NOMO-1 treated with DMSO at 0.1 percent for 48 hours (cell line): ENCODE measurements at regions not wholly inside any gene's neighbourhood (a gene's known extent, or its start where the extent isn't known, plus 50 kb on each side); places are given as distances from the start of the nearest gene placed in this dataset.
"Not testable (repeated sequence)": the region's sequence is repeated elsewhere in the genome, so short reads cannot be mapped to it uniquely, and the experiment has no call there.

ENCODE experiments used
- DNase-seq: peaks from one replicate; lab custom pipeline; 2025; ENCODE audit not compliant: unreplicated experiment; lab: John Stamatoyannopoulos, UW

DNA sequence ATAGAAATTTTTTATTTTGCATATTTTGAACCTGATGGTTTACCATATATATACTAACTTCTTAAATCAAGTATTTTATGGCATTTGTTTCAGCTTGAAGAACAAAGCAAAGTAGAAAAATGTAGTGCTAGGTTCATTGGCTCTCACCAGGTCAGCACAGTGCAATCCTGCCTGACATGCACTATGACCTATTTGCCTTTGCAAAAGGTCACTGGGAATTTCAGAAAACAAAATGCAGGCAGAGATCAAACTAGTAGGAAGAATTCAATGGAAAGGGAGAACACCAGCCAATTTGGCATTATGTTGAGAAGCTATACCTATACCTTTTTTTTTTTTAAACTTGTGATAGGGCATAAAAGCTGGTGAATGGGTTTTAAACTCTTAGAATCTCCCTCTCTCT is 329.8 kb upstream of the SGO1 start:
- DNase-seq, result no peak

DNA sequence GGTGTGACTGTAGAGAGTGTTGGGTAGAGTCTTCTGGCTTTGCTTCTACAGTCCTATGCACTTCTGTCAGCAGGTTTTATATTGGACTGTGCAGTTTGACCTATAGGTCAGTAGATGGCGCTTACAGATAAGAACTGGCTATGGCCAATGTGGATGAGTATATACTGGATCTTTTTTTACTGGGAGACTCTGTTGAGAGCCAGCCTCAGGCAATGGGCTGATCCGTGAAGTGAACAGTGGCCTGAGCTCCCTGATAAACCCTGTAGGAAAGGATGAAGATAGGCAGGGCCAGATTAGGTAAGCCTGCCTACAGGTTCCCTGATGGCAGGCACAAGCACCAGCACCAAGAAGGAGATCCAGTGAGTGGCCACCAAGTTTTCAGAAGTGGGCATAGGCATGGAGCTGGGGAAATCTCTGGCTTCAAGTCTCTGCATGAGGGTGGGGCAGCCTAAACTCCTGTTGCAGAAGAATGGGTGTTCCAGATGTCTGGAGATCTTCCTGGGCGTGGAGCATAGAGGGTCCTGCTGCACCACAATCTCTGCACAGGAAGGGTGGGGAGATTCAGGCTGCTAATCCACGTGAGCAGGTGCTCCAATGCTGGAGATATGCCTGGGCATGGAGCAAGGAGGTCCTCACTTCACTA is 326.0 kb upstream of the SGO1 start:
- DNase-seq, result peak; percentile 8

DNA sequence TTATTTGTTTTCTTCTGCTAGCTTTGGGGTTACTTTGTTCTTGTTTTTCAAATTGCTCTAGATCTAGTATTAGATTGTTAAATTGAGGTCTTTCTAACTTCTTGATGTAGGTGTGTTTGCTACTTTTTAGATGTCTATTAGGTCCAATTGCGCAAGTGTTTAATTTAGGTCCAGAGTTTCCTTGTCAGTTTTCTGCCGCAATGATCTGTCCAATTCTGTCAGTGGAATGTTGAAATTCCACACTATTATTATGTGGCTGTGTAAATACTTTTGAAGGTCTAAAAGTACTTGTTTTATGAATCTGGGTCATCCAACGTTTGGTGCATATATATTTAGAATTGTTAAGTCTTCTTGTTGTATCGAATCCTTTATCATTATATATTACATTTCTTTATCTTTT is 324.4 kb upstream of the SGO1 start:
- DNase-seq, result no peak

GRCh38 chr3:20503394-20504082 is 317.5 kb upstream of the SGO1 start:
- DNase-seq, result no peak

DNA sequence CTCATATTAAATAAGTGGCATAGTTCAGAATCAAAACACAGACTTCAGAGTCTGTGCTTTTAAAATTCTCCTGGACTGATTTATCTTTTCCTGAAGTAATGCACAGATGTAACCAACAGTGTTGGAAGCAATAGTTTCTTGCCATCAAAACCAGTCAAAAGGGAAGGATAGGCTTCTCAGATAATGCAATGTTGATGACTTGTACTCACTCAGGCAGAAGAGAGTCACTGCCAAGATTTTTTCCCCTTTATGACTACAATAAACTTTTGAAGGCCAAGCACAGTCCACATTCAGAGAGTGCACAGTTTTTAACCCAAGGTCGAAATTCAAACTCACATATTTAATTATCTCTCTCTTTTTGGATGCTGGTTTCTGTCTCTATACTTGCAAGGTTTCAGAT is 305.0 kb upstream of the SGO1 start:
- DNase-seq, result no peak

DNA sequence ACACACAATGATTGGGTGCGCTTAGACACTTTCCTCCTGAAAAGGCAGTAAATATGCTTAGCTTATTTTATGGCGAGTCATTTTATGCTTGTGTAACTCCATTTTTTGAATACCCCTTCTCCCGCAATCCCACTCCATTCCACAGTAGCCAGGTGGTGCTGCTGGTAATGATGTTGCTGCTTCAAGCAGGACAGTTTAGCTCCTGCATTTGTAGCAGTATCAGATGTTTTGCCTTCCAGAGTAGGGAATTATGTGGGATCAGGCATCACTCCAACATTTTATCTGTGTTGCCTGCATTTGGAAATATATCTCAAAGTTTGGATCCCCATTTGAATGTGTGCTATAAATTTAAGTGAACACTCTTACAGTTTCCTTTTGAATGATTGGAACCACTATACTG is 302.1 kb upstream of the SGO1 start:
- DNase-seq, result no peak

DNA sequence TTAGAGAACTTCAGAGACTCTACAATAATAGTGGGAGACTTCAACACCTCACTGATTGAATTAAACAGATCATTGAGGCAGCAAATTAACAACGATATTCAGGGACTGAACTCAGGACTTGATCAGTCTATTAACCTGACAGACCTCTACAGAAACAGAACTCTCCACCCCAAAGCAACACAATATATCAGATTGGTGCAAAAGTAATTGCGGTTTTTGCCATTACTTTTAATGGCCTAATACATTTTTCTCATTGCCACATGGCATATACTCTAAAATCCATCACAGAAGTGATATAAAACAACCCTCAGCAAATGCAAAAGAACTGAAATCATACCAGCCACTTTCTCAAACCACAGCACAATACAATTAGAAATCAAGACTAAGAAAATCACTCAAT is 298.1 kb upstream of the SGO1 start:
- DNase-seq, result no peak

DNA sequence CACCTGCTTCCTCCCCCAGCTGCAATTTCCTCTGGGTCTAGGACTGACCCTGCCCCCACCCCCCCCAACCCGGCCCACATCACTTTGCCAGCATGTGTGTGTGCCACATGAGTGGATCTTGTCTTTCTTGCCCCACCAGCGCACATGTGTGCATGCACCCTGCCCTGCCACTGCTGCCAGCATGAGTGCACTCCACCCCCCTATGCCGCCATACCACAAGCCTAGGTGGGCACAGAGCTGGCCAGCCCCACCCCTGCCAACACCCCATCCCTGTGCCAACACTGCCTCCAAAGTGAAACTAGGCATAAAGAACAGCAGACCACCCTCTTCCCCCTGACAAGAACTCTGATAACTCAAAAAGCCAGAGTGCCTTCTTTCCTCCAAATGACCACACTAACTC is 296.3 kb upstream of the SGO1 start:
- DNase-seq, result no peak

DNA sequence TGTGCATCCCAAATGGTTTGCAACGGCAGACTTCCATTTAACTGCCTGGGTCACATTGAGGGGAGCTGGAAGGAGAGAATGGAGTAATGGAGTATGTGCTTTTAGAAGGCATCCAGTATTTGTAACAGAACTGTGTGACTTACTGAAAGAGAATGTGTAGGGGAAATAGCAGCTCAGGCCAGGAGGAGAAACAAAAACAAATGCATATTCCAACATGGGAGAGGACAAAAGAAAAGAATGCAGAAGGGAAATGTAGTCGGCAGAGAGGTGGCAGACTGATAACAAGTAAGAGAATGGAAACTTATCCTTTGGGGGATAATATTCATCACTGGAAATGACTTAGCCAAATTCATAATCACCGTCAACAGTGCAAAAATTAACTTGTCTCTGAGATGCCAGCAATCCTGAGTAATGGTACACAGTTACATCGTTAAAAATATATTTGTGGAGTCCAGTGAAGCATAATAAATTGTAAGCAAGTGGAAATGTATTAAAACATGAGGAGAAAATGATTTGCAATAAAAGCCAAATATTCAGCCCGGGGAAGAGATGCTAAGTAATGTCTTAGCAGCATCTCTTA is 294.9 kb upstream of the SGO1 start:
- no peak for DNase-seq

- no peak for DNase-seq
Observed at GRCh38 chr3:20478436-20478835, 292.4 kb upstream of the SGO1 start.

DNA sequence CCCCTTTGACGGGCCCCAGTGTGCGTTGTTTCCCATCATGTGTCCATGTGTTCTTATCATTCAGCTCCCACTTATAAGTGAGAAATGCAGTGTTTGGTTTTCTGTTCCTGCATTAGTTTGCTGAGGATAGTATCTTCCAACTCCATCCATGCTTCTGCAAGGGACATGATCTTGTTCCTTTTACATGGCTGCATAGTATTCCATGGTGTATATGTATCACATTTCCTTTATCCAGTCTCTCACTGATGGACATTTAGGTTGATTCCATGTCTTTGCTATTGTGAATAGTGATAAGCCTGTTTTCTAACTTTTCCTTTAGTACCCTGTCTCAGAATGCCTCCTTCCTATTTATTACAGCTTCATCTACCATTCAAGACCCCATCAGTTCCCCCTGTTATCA is 278.2 kb upstream of the SGO1 start:
- not testable (repeated sequence) for DNase-seq

DNA sequence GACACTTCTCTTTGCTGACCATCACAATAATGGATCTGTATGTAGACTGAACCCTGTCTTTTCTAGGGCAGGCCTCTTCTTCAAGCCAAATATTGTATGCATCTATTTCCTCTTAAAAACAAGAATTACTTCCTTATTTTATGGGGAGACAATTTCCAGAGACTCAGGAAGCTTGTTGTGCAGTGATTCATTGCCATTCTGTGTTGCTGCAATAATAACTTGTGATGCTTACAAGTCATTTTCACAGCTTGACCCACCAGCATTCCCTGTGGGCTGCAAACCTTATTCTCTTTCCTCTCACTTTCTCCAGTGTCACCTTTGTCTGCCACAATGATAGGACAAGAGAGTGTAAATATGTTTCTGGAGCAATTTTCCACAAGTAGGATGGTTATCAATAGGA is 276.7 kb upstream of the SGO1 start:
- DNase-seq, result peak; percentile 28

DNA sequence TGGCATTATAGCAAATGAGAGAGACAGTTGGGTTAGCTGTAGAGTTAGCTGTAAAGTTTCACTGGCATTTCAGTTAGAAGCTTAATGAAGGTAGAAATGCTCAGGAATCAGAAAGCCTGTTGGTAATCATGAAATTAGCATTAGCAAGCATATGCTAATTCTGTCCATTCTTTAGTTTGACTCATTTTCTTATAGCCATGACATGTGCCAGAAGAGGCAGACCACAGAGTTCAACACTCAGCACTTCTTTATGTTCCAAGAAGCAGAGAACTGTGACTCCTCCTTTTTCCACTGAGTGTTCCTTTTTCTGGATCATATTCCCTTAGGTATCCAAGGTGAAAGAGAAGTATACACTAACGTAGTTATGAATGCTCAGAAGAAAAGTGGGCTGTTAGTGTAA is 276.2 kb upstream of the SGO1 start:
- no peak for DNase-seq

DNA sequence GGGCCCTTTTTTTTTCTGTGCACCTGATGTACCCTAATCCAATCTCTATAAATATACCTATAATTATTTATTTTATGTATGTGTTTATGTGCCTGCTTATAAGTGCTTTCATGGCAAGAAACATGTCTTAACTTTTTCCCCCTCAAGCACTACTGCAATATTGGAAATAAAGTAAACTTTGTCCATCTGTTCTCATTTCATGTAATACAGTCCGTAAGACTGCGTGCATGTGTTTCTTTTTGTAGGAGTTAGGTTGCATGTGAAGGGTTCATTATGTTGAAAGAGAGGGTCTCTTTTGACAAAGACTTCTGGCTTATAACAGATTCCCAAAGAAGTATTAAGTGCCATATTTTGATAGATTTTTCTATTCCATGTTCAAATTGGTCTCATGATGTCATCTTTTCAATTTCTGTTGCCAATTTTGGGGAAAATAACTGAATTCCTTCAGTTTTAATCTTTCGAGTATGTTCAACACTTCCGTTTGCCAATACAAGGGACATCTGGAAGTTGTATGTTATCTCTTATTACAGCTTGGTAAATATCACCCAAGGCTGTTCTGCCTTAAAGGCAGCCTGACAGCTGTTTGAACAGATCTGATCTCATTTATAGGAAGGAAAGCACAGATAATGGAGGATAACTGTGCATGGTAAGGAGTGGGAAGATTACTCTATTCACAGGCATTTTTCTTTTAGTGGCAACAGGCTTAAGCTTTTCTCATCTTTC is 273.1 kb upstream of the SGO1 start:
- no peak for DNase-seq

- DNase-seq, result no peak
Observed at GRCh38 chr3:20456511-20456910, 270.5 kb upstream of the SGO1 start.

DNA sequence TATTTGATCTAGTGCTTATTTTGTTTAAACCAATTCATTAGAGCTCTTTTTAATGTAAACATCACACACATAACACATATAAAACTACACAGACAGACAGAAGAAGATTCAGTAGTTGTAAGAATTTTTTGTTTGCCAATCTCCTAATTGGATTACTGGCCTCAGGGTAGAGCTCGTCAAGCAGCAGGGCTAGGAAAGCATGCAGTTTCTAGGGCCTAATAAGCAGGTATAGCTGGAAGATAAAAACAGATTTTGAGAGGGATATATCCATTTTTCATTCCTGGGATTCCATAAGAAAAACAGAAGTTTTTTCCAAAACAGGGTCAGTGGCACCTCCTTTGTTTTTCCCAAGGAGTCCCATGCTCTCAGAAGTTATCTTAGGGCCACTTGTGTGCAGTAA is 265.2 kb upstream of the SGO1 start:
- no peak for DNase-seq

GRCh38 chr3:20450611-20451010 is 264.6 kb upstream of the SGO1 start:
- DNase-seq, result no peak

GRCh38 chr3:20442846-20443245 is 256.8 kb upstream of the SGO1 start:
- no peak for DNase-seq

- not testable (repeated sequence) for DNase-seq
Observed at GRCh38 chr3:20427268-20427667, 241.3 kb upstream of the SGO1 start.

GRCh38 chr3:20425138-20425537 is 239.1 kb upstream of the SGO1 start:
- DNase-seq, result no peak

- DNase-seq, result no peak
Observed at GRCh38 chr3:20424086-20424485, 238.1 kb upstream of the SGO1 start.

DNA sequence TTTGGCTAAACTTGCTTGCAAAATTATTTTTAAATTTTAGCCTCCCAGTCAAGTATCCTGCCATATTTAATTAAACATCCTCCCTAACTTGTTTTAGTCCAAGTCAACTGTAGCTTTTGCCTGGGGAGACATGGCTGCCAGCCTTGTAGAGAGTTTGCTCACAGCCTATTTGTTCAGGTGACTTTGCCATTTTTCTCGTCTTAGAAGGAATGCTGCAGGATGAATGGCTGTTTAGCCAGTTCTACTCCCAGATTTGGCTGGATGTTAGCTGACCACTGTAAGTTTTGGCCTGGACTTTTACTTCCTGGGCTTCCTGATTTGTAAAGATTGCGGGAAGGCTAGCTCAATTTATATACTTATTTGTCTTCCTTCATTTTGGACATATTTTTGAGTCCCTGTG is 236.4 kb upstream of the SGO1 start:
- no peak for DNase-seq
